ENCODE measurements at regions not wholly inside any gene's neighbourhood (a gene's known extent, or its start where the extent isn't known, plus 50 kb on each side); places are given as distances from the start of the nearest gene placed in this dataset.

GRCh38 chr2:156695020-156695419 lies 258.8 kb downstream of the GPD2 start:
- Histone ChIP-seq H3K9me3 (ENCODE audit: low read depth) (no peaks in the 10 kb centered on the region), H3K4me1 (ENCODE audit: low read depth) (no peaks in the 10 kb centered on the region), H3K27ac (no peak overlapping the region), H3K27me3 (no peaks in the 10 kb centered on the region), H3K4me3 (no peak overlapping the region), H3K36me3 (no peaks in the 10 kb centered on the region)
- TF ChIP-seq, protein P1, sequence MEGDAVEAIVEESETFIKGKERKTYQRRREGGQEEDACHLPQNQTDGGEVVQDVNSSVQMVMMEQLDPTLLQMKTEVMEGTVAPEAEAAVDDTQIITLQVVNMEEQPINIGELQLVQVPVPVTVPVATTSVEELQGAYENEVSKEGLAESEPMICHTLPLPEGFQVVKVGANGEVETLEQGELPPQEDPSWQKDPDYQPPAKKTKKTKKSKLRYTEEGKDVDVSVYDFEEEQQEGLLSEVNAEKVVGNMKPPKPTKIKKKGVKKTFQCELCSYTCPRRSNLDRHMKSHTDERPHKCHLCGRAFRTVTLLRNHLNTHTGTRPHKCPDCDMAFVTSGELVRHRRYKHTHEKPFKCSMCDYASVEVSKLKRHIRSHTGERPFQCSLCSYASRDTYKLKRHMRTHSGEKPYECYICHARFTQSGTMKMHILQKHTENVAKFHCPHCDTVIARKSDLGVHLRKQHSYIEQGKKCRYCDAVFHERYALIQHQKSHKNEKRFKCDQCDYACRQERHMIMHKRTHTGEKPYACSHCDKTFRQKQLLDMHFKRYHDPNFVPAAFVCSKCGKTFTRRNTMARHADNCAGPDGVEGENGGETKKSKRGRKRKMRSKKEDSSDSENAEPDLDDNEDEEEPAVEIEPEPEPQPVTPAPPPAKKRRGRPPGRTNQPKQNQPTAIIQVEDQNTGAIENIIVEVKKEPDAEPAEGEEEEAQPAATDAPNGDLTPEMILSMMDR (IDR thresholded peaks at IDR 0.05; ENCODE audit: low read depth, low read length), result no peak
- DNase-seq (ENCODE audit: low read depth in 1 of 2, low spot score in 1 of 2), result no peak

- Histone ChIP-seq H3K4me3 (no peak overlapping the region), H3K36me3 (no peaks in the 10 kb centered on the region), H3K27me3 (no peaks in the 10 kb centered on the region), H3K4me1 (ENCODE audit: low read depth) (no peaks in the 10 kb centered on the region), H3K9me3 (ENCODE audit: low read depth) (no peaks in the 10 kb centered on the region), H3K27ac (no peak overlapping the region)
- DNase-seq (ENCODE audit: low read depth in 1 of 2, low spot score in 1 of 2), result no peak
- TF ChIP-seq, protein P1 (IDR thresholded peaks at IDR 0.05; ENCODE audit: low read depth, low read length), result no peak
Observed at GRCh38 chr2:156695595-156695994, 259.4 kb downstream of the GPD2 start.

DNA sequence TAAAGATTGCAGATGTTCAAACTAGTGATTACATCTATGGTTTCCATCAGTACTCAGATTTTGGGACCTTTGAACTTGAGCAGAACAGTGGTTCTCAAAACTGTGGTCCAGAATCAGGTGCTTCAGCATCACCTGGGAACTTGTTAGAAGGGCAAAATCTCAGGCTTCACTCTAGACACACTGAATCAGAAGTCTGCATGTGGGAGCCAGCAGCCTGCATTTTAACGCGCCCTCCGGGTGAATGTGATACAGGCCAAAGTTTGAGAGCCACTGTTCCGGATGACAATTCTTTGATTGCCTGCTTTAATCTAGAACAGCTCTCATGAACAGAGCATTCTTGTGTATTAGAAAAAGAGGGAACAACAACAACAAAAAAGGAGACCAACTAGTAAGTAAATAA lies 261.7 kb downstream of the GPD2 start:
- H3K9me3 ChIP-seq (ENCODE audit: low read depth), result no peaks in the 10 kb centered on the region
- H3K27ac ChIP-seq, result no peak overlapping the region
- TF ChIP-seq, protein P1 (IDR thresholded peaks at IDR 0.05; ENCODE audit: low read depth, low read length), result no peak
- DNase-seq (ENCODE audit: low read depth in 1 of 2, low spot score in 1 of 2), result no peak
- H3K4me3 ChIP-seq, result no peak overlapping the region
- H3K4me1 ChIP-seq (ENCODE audit: low read depth), result no peaks in the 10 kb centered on the region
- H3K36me3 ChIP-seq, result no peaks in the 10 kb centered on the region
- H3K27me3 ChIP-seq, result no peaks in the 10 kb centered on the region

DNA sequence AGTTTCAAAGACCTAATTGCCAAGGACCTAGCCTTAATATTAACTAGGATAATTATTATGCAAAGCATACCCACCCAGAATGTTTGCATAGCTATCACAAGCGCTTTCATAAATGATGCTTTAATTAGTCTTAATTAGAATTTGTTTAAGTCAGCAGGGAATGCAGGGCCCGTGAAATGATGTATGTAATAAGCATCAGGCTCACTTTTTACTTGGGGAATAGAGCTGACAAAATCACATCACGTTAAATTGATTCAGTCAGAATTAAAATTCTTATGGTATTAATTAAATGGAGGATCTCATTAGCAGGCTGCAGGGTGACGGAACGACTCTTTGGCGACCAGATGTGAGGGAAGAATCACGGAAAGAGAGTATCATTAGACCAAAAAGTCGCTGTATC lies 264.5 kb downstream of the GPD2 start:
- Histone ChIP-seq H3K27me3 (no peaks in the 10 kb centered on the region), H3K4me3 (no peak overlapping the region), H3K27ac (no peak overlapping the region), H3K36me3 (no peaks in the 10 kb centered on the region), H3K4me1 (ENCODE audit: low read depth) (no peaks in the 10 kb centered on the region), H3K9me3 (ENCODE audit: low read depth) (no peaks in the 10 kb centered on the region)
- DNase-seq (ENCODE audit: low read depth in 1 of 2, low spot score in 1 of 2), result no peak
- TF ChIP-seq, protein P1 (IDR thresholded peaks at IDR 0.05; ENCODE audit: low read depth, low read length), result no peak

DNA sequence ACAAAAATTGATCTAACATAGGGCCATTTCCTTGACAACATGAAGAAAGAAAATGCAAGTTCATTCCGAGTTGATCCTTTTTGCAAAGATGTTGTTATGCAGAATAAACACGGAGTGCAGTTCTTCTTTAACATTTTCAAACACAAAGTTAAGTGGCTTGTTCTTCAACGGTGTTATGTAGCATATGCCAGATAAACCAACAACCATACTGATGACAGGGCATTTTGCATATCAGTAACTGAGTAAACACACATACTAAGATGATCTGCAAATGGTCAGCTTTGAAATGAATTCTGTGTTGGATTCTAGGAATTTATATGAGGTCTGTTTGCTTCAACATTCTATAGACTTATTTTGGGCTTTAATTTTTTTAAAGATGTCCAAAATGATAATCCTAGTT lies 266.4 kb downstream of the GPD2 start:
- H3K9me3 ChIP-seq (ENCODE audit: low read depth), result no peaks in the 10 kb centered on the region
- TF ChIP-seq, protein P1 (IDR thresholded peaks at IDR 0.05; ENCODE audit: low read depth, low read length), result no peak
- no peaks in the 10 kb centered on the region for H3K36me3 ChIP-seq
- no peaks in the 10 kb centered on the region for H3K27me3 ChIP-seq
- no peak overlapping the region for H3K27ac ChIP-seq
- no peak for DNase-seq (ENCODE audit: low read depth in 1 of 2, low spot score in 1 of 2)
- H3K4me3 ChIP-seq, result no peak overlapping the region
- H3K4me1 ChIP-seq (ENCODE audit: low read depth), result no peaks in the 10 kb centered on the region

GRCh38 chr2:156703642-156704041 lies 267.5 kb downstream of the GPD2 start:
- Histone ChIP-seq H3K27me3 (no peaks in the 10 kb centered on the region), H3K9me3 (ENCODE audit: low read depth) (no peaks in the 10 kb centered on the region), H3K36me3 (no peaks in the 10 kb centered on the region), H3K27ac (no peak overlapping the region), H3K4me1 (ENCODE audit: low read depth) (no peaks in the 10 kb centered on the region), H3K4me3 (no peak overlapping the region)
- no peak for DNase-seq (ENCODE audit: low read depth in 1 of 2, low spot score in 1 of 2)
- TF ChIP-seq, protein P1 (IDR thresholded peaks at IDR 0.05; ENCODE audit: low read depth, low read length), result no peak

Data from cardiac muscle cell (in vitro differentiated cells and primary cell).